IMR-90 (cell line): ENCODE measurements at regions not wholly inside any gene's neighbourhood (a gene's known extent, or its start where the extent isn't known, plus 50 kb on each side); places are given as distances from the start of the nearest gene placed in this dataset.

ENCODE experiments used
- ATAC-seq: fragments of 200-7000 bp; cut with Tn5 transposase; 2 replicates; pipeline ENCODE4 v1.9.1; 2020; ENCODE audit warnings: low read depth, mild to moderate bottlenecking, moderate library complexity
- BruUV-seq: library from RNA; stranded (reverse); fragments of 400-500 nt; replicated peaks from 2 replicates; lab custom pipeline; 2021; lab: Mats Ljungman, UMichigan
- CTCF ChIA-PET: fragments of 300-600 bp; formaldehyde crosslinking; extraction: SDS; loops from one replicate; lab custom pipeline; 2021; ENCODE audit warnings: antibody characterized with exemption; lab: Yijun Ruan, JAX
- POLR2A ChIA-PET: fragments of 300-600 bp; sonication (Branson Sonifier 250); formaldehyde crosslinking; loops from one replicate; lab custom pipeline; 2022; ENCODE audit warnings: antibody characterized with exemption; ENCODE audit not compliant: unreplicated experiment; lab: Charles Lee
- DNase-seq: peaks from one replicate; pipeline ENCODE4 v3.0.0; 2013
- H2AFZ ChIP-seq: replicated peaks from 2 replicates; pipeline ENCODE3; 2013; ENCODE audit warnings: low read length, mild to moderate bottlenecking; ENCODE audit not compliant: poor library complexity
- H2AK5ac ChIP-seq: 2 replicates; pipeline ENCODE4 v1.6.1; 2013; ENCODE audit warnings: low read depth, low read length, inconsistent platforms
- H2AK9ac ChIP-seq: replicated peaks from 2 replicates; pipeline ENCODE3; 2013; ENCODE audit warnings: mild to moderate bottlenecking, low read depth, low read length, moderate library complexity; ENCODE audit not compliant: poor library complexity
- H2BK120ac ChIP-seq: 2 replicates; pipeline ENCODE4 v1.6.1; 2013; ENCODE audit warnings: low read depth, low read length, inconsistent platforms
- H2BK15ac ChIP-seq: 3 replicates; pipeline ENCODE4 v1.6.1; 2013; ENCODE audit warnings: low read depth, low read length, inconsistent platforms
- H2BK20ac ChIP-seq: 2 replicates; pipeline ENCODE4 v1.6.1; 2013; ENCODE audit warnings: low read depth, mild to moderate bottlenecking, inconsistent platforms, low read length, moderate library complexity
- H2BK5ac ChIP-seq: 2 replicates; pipeline ENCODE4 v1.6.1; 2013; ENCODE audit warnings: mild to moderate bottlenecking, low read depth, low read length, inconsistent platforms; ENCODE audit not compliant: poor library complexity, severe bottlenecking
- H3K14ac ChIP-seq: replicated peaks from 2 replicates; pipeline ENCODE4 v1.6.1; 2013; ENCODE audit warnings: low read depth, low read length, inconsistent platforms
- H3K18ac ChIP-seq: 2 replicates; pipeline ENCODE4 v1.6.1; 2013; ENCODE audit warnings: low read depth, low read length, control low read depth
- H3K23ac ChIP-seq: 2 replicates; pipeline ENCODE4 v1.6.1; 2013; ENCODE audit warnings: low read depth, low read length, inconsistent platforms
- H3K27ac ChIP-seq: 2 replicates; pipeline ENCODE4 v1.5.1; 2013; ENCODE audit warnings: mild to moderate bottlenecking, control low read depth, low read length; ENCODE audit not compliant: insufficient read depth
- H3K27me3 ChIP-seq: 2 replicates; pipeline ENCODE4 v1.6.1; 2013; ENCODE audit warnings: low read length; ENCODE audit not compliant: control insufficient read depth, insufficient read depth
- H3K36me3 ChIP-seq: 2 replicates; pipeline ENCODE4 v1.6.1; 2013; ENCODE audit warnings: low read length, mixed read lengths; ENCODE audit not compliant: control insufficient read depth, insufficient read depth
- H3K4ac ChIP-seq: 2 replicates; pipeline ENCODE4 v1.6.1; 2013; ENCODE audit warnings: low read depth, low read length, inconsistent platforms
- H3K4me1 ChIP-seq: 2 replicates; pipeline ENCODE4 v1.6.1; 2013; ENCODE audit warnings: low read length, mixed read lengths; ENCODE audit not compliant: control insufficient read depth, insufficient read depth
- H3K4me2 ChIP-seq: 2 replicates; pipeline ENCODE4 v1.6.1; 2013; ENCODE audit warnings: low read depth, mild to moderate bottlenecking, control low read depth, low read length, moderate library complexity
- H3K4me3 ChIP-seq: 2 replicates; pipeline ENCODE4 v1.5.1; 2013; ENCODE audit warnings: low read depth, mild to moderate bottlenecking, control low read depth, low read length, moderate library complexity; ENCODE audit not compliant: insufficient read depth
- H3K56ac ChIP-seq: 2 replicates; pipeline ENCODE4 v1.6.1; 2013; ENCODE audit warnings: low read length, inconsistent platforms; ENCODE audit not compliant: insufficient read depth; ENCODE audit errors: extremely low read depth
- H3K79me1 ChIP-seq, 2 experiments: 2 replicates each; pipeline ENCODE4 v1.6.1; 2013; ENCODE audit warnings: low read length in 2 of 2, inconsistent platforms in 1 of 2, low read depth in 1 of 2
- H3K9ac ChIP-seq: 2 replicates; pipeline ENCODE4 v1.6.1; 2013; ENCODE audit warnings: low read depth, low read length, control low read depth
- H3K9me1 ChIP-seq: 2 replicates; pipeline ENCODE4 v1.6.1; 2013; ENCODE audit warnings: low read length, inconsistent platforms; ENCODE audit not compliant: insufficient read depth
- H3K9me3 ChIP-seq: 2 replicates; pipeline ENCODE4 v1.6.1; 2013; ENCODE audit warnings: low read length; ENCODE audit not compliant: control insufficient read depth, insufficient read depth
- H4K20me1 ChIP-seq: 2 replicates; pipeline ENCODE4 v1.6.1; 2013; ENCODE audit warnings: low read length, inconsistent platforms; ENCODE audit not compliant: insufficient read depth
- H4K5ac ChIP-seq: 2 replicates; pipeline ENCODE4 v1.6.1; 2013; ENCODE audit warnings: mild to moderate bottlenecking, low read depth, low read length, control low read depth
- H4K8ac ChIP-seq, 2 experiments: 2 replicates each; pipeline ENCODE4 v1.6.1; 2013; ENCODE audit warnings: low read depth in 2 of 2, low read length in 2 of 2, control low read depth in 1 of 2, inconsistent platforms in 1 of 2
- H4K91ac ChIP-seq: 2 replicates; pipeline ENCODE4 v1.6.1; 2013; ENCODE audit warnings: low read depth, low read length, inconsistent platforms; ENCODE audit not compliant: insufficient read depth
- BHLHE40 ChIP-seq: fragments of 150-350 bp; IDR thresholded peaks from 2 replicates; pipeline ENCODE4 v1.6.1; 2016; ENCODE audit warnings: mild to moderate bottlenecking, low read depth, low read length
- CEBPB ChIP-seq: IDR thresholded peaks from 2 replicates; pipeline ENCODE4 v1.6.1; 2012; ENCODE audit warnings: low read depth, low read length, improper control_type of control experiment
- ELK1 ChIP-seq: fragments of 150-350 bp; IDR thresholded peaks from 2 replicates; pipeline ENCODE4 v1.6.1; 2016; ENCODE audit warnings: low read depth, mild to moderate bottlenecking, low read length, moderate library complexity, borderline replicate concordance
- FOS ChIP-seq: fragments of 150-350 bp; IDR thresholded peaks from 2 replicates; pipeline ENCODE4 v1.6.1; 2016; ENCODE audit warnings: low read depth, low read length
- RCOR1 ChIP-seq: IDR thresholded peaks from 2 replicates; pipeline ENCODE4 v1.6.1; 2012; ENCODE audit warnings: mild to moderate bottlenecking, low read length, improper control_type of control experiment; ENCODE audit not compliant: insufficient replicate concordance
- SMC3 ChIP-seq: fragments of 150-350 bp; IDR thresholded peaks from 2 replicates; pipeline ENCODE4 v1.6.1; 2016; ENCODE audit warnings: low read depth, mild to moderate bottlenecking, antibody characterized with exemption, low read length, moderate library complexity
- WGBS, 2 experiments: methylation state at CpG; one replicate each; pipeline versions ENCODE4 v1.1.5 to v1.1.7; 2013; ENCODE audit warnings: missing lambda C conversion rate in 2 of 2; ENCODE audit not compliant: insufficient read length in 1 of 2; ENCODE audit errors: extremely low coverage in 2 of 2; 5-methylcytosine and 5-hydroxymethylcytosine counted together
- dilution Hi-C: fragments of 300-500 bp; cut with HindIII; formaldehyde crosslinking; loops from one replicate; pipeline ENCODE4 v1.14.3; 2018; ENCODE audit warnings: low sequenced_read_pairs; ENCODE audit not compliant: unreplicated experiment
- in situ Hi-C: fragments of 300-500 bp; cut with MboI; formaldehyde crosslinking; loops from 3 replicates; pipeline ENCODE4 v1.14.3; 2019; ENCODE audit warnings: low sequenced_read_pairs, inconsistent platforms, mixed read lengths
- intact Hi-C: fragments of 100-400 bp; cut with micrococcal nuclease; formaldehyde crosslinking; loops from 2 replicates; pipeline ENCODE4 v1.10.0; 2022

- no peaks in the 10 kb centered on the region for H3K4me1 ChIP-seq
- no peak overlapping the region for H3K4me3 ChIP-seq
- TF ChIP-seq CEBPB = no peak
- TF ChIP-seq RCOR1 = no peak
- no peak for TF ChIP-seq FOS
- TF ChIP-seq SMC3 = no peak
- no peak for TF ChIP-seq BHLHE40
- no peak for TF ChIP-seq ELK1
- no peak overlapping the region for H2AK9ac ChIP-seq
- H2BK15ac ChIP-seq = no peak overlapping the region
- no peak overlapping the region for H3K4ac ChIP-seq
- no peak overlapping the region for H3K23ac ChIP-seq
- dilution Hi-C loops = no loop called here
- H3K4me2 ChIP-seq = no peak overlapping the region
- H4K8ac ChIP-seq = no peak overlapping the region
- H4K91ac ChIP-seq = no peak overlapping the region
- CTCF ChIA-PET = interaction anchor here (0.7 kb wide), 1 partner anchor 40 kb away, joined by 3 read pairs; no protein-coding TSS in a partner anchor
- H3K9me1 ChIP-seq = no peaks in the 10 kb centered on the region
- POLR2A ChIA-PET = no interaction called here
- 0 out of 2 replicates have a peak, but pooled peaks cover 2% of the 10 kb centered on the region for H3K9me3 ChIP-seq
- no peak overlapping the region for H3K27ac ChIP-seq
- WGBS, 2 experiments = no CpG with 5 or more reads among the region's 5 CpGs
- intact Hi-C loops = no loop called here
- no peaks in the 10 kb centered on the region for H4K20me1 ChIP-seq
- H3K9ac ChIP-seq = no peak overlapping the region
- no peak overlapping the region for H3K18ac ChIP-seq
- H2AK5ac ChIP-seq = no peak overlapping the region
- no peak overlapping the region for H2BK120ac ChIP-seq
- H3K36me3 ChIP-seq = no peaks in the 10 kb centered on the region
- no peak overlapping the region for H2BK20ac ChIP-seq
- H3K27me3 ChIP-seq = no peaks in the 10 kb centered on the region
- DNase-seq (no peak), ATAC-seq (no peak)
- no TSS peak for BruUV-seq
- H3K79me1 ChIP-seq = no peaks in the 10 kb centered on the region
- no peak overlapping the region for H4K5ac ChIP-seq
- H3K56ac ChIP-seq = no peak overlapping the region
- in situ Hi-C loops = no loop called here
- H3K14ac ChIP-seq = no peak overlapping the region
- no peak overlapping the region for H2BK5ac ChIP-seq
- no peak overlapping the region for H2AFZ ChIP-seq
Measured at GRCh38 chr3:173255555-173255954, 114.5 kb upstream of the SPATA16 start.
